H1 (cell line): ENCODE measurements at regions not wholly inside any gene's neighbourhood (a gene's known extent, or its start where the extent isn't known, plus 50 kb on each side); places are given as distances from the start of the nearest gene placed in this dataset.

Experiments
- CBX8 ChIP-seq: fragments of 300-800, 300-1000 bp; sonication (generic); IDR thresholded peaks from 2 replicates; pipeline ENCODE4 v1.7.1; 2016; ENCODE audit warnings: low read depth, low read length, borderline replicate concordance
- EGR1 ChIP-seq: IDR thresholded peaks from 2 replicates; pipeline ENCODE4 v1.6.1; 2011; ENCODE audit warnings: low read depth, low read length, borderline replicate concordance
- EZH2 ChIP-seq: fragments of 200-600 bp; sonication (generic); IDR thresholded peaks from 2 replicates; pipeline ENCODE4 v1.7.1; 2012; ENCODE audit warnings: low read depth, mild to moderate bottlenecking, moderate library complexity, low read length, inconsistent platforms; ENCODE audit not compliant: severe bottlenecking
- FOSL1 ChIP-seq: IDR thresholded peaks from 2 replicates; pipeline ENCODE4 v1.6.1; 2011; ENCODE audit warnings: mild to moderate bottlenecking, low read depth, low read length, moderate library complexity; ENCODE audit not compliant: insufficient read depth
- JUN ChIP-seq: IDR thresholded peaks from 2 replicates; pipeline ENCODE4 v1.6.1; 2011; ENCODE audit warnings: low read depth, mild to moderate bottlenecking, improper control_type of control experiment, low read length
- RAD21 ChIP-seq, 2 experiments: IDR thresholded peaks in 1 of 2; conservative IDR thresholded peaks in 1 of 2; 2 replicates each; pipeline ENCODE4 v1.6.1; 2011; ENCODE audit warnings: low read depth in 2 of 2, low read length in 2 of 2, improper control_type of control experiment in 1 of 2, inconsistent platforms in 1 of 2, mild to moderate bottlenecking in 1 of 2, moderate library complexity in 1 of 2
- SIX5 ChIP-seq: IDR thresholded peaks from 2 replicates; pipeline ENCODE4 v1.6.1; 2011; ENCODE audit warnings: mild to moderate bottlenecking, low read depth, low read length
- TAF7 ChIP-seq: optimal IDR thresholded peaks from 2 replicates; pipeline ENCODE3; 2011; ENCODE audit warnings: low read depth, mild to moderate bottlenecking, inconsistent platforms, low read length, moderate library complexity, borderline replicate concordance
- TF ChIP-seq, protein P1 (sequence below), 3 experiments: IDR thresholded peaks; 1 replicate in 2 of 3; 2 replicates in 1 of 3; pipeline versions ENCODE4 v1.5.1 to v1.6.1; 2011; ENCODE audit warnings: low read length in 3 of 3, mild to moderate bottlenecking in 3 of 3, inconsistent platforms in 2 of 3, low read depth in 1 of 3, moderate library complexity in 1 of 3; ENCODE audit not compliant: insufficient read depth in 1 of 3; ENCODE audit errors: control extremely low read depth in 1 of 3

DNA sequence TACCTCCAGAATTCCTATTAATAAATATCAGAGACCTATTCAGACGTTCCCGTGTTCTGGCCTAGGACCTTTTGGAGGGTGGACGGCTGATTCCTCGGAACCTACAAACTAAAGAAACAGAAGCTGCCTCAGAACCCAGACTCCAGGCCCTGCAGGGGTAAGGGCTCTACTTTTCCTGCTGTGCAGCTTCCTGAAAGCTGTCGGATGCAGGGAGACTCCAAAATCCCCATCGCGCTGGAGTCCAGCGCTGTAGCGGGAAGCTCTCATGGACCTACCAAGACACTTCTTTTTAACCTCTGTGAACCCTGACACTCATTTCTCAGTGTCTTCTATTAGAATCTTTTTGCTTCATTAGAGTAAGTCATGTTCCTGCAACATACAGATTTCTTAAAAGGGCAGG, 244.5 kb upstream of the PITRM1 start:
- TF ChIP-seq CBX8 (no peak), EZH2 (no peak), SIX5 (no peak), EGR1 (no peak), JUN (no peak), FOSL1 (no peak), TAF7 (no peak), RAD21 (IDR thresholded peaks at IDR 0.05 in 1 of 2, conservative IDR thresholded peaks at IDR 0.05 in 1 of 2; ENCODE audit: low read depth in 2 of 2, low read length in 2 of 2) (no peak)
- TF ChIP-seq, protein P1, sequence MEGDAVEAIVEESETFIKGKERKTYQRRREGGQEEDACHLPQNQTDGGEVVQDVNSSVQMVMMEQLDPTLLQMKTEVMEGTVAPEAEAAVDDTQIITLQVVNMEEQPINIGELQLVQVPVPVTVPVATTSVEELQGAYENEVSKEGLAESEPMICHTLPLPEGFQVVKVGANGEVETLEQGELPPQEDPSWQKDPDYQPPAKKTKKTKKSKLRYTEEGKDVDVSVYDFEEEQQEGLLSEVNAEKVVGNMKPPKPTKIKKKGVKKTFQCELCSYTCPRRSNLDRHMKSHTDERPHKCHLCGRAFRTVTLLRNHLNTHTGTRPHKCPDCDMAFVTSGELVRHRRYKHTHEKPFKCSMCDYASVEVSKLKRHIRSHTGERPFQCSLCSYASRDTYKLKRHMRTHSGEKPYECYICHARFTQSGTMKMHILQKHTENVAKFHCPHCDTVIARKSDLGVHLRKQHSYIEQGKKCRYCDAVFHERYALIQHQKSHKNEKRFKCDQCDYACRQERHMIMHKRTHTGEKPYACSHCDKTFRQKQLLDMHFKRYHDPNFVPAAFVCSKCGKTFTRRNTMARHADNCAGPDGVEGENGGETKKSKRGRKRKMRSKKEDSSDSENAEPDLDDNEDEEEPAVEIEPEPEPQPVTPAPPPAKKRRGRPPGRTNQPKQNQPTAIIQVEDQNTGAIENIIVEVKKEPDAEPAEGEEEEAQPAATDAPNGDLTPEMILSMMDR (IDR thresholded peaks at IDR 0.05; ENCODE audit: control extremely low read depth in 1 of 3, insufficient read depth in 1 of 3, low read depth in 1 of 3, low read length in 3 of 3) = no peak
